Amniotic epithelial cell (primary cell): ENCODE measurements at regions not wholly inside any gene's neighbourhood (a gene's known extent, or its start where the extent isn't known, plus 50 kb on each side); places are given as distances from the start of the nearest gene placed in this dataset.

Source experiments
- DNase-seq: peaks from one replicate; pipeline ENCODE4 v3.0.0-alpha.2; 2010; ENCODE audit warnings: low read depth

DNA sequence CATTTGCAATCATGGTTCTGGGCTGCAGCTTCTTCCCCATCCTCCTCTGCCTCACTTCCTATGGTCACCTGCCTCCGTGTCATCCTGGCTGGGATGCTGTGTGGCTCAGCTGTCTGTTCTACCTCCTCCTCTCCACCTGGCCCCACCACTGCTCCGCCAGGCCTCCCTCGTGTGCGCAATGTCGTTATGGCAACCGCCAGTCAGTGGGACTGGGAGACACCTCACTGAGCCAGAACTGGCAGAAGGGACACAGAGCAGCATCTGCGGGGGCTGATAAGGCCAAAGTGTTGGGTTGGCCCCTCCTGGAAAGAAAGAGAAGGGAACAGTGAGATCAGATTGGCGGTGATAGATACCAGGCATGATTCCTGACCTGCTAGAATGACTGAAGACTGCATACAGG lies 527.5 kb downstream of the INHBA start:
- DNase-seq: no peak

DNA sequence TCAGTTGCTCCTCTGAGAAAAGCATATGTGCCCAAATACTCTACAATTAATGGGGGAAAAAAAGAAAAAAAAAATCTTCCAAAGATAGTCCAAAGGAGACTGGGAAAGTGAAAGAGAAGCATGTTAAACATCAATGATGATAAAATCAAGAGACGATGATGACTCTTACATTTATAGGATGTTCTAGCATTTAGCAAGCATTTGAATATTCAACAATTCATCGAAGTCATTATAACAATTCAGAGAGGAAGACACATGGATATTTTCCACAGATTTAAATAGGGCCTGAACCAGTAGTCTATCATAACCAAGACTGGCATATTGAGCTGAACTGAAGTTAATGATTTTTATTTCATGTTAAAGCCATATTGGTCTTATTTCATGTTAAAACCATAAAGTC lies 528.4 kb downstream of the INHBA start:
- DNase-seq: no peak

GRCh38 chr7:41170466-41170865 lies 532.4 kb downstream of the INHBA start:
- DNase-seq: no peak

GRCh38 chr7:41169317-41169716 lies 533.6 kb downstream of the INHBA start:
- DNase-seq: no peak

DNA sequence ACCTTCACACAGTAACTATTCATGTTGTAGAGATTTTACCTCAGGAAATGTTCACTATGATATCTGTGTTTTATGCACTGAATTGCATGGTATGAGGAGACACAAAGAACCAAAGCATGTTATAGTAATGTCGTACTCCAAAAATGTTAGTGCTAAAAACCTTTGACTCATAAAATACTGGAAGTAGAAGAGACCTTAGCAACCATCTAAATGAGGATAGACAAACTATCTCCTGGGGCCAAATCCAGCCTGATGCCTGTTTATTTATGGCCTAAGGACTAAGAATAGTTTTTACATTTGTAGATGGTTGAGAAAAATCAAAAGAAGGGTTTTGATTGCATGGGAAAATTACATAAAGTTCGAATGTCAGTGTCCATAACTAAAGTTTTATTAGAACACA lies 535.1 kb downstream of the INHBA start:
- no peak for DNase-seq

DNA sequence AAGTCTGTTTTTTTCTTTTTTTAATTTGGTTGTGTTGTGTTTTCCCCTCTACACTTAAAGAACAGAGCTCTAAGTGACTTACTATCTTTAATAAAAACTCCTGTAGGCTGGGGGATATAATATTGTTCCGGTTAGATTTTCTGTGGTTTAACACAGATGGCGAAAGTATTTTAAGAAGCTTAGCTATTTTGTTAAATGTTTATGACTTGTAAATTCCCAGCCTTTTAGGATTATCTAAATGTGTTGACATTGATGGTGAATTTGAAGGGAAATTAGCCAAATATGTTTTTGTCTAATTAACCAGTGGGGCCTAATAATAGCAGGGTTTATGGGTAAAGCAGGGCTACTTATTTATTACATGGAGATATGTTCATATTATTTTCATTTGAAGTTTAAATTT lies 538.5 kb downstream of the INHBA start:
- DNase-seq: peak; percentile 9

DNA sequence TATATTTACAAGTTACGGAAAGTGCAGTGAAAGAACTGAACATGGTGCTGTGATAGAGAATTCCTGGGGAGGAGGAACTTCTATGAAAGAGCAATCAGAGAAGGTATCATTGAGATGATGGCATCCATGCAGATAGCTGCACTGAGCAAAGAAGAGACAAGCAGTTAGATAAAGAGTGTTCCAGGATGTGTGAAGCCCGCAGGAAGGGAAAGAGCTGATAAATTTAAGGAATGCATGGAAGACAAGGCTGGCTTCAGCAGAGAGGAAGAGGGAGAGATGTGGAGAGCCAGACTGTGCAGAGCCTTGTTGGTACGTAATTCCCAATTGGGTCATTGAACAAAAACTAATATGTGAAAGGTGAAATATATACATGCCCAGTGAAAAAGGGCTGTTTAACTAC lies 538.9 kb downstream of the INHBA start:
- DNase-seq: no peak

- DNase-seq: peak; percentile 20
These were observed 540.3 kb downstream of the INHBA start for GRCh38 chr7:41162612-41163011.

- no peak for DNase-seq
These were observed 541.8 kb downstream of the INHBA start for GRCh38 chr7:41161041-41161587.

GRCh38 chr7:41156268-41156667 lies 546.6 kb downstream of the INHBA start:
- DNase-seq: peak; percentile 41

GRCh38 chr7:41153268-41153667 lies 549.6 kb downstream of the INHBA start:
- no peak for DNase-seq

GRCh38 chr7:41152179-41152678 lies 550.7 kb downstream of the INHBA start:
- DNase-seq: no peak

- no peak for DNase-seq
These were observed 553.3 kb downstream of the INHBA start for GRCh38 chr7:41149576-41149975.

- DNase-seq: peak; percentile 86
These were observed 554.4 kb downstream of the INHBA start for GRCh38 chr7:41148521-41148951.

GRCh38 chr7:41147606-41148485 lies 555.0 kb downstream of the INHBA start:
- no peak for DNase-seq

GRCh38 chr7:41146429-41146828 lies 556.5 kb downstream of the INHBA start:
- DNase-seq: no peak

- DNase-seq: no peak
These were observed 557.2 kb downstream of the INHBA start for GRCh38 chr7:41145656-41146055.

GRCh38 chr7:41142904-41143473 lies 559.9 kb downstream of the INHBA start:
- DNase-seq: no peak

DNA sequence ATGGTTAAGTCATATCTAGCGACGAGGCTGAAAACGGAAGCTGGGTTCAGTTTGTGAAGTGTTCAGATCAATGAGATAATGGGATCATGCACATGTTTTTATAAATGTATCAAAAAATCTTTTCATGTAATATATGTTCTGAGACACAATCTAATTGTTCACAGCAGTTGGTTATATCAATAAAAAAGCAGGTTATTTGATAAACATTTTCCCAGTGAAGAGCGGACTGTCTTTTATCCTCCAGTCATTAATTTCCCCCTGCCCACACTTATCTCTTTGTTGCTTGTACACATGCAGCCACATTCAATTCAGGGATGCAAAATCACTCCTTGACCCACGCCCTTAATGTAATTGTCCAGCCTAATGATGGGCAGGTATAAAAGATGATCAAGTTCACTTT lies 563.1 kb downstream of the INHBA start:
- no peak for DNase-seq

GRCh38 chr7:41136551-41136950 lies 566.3 kb downstream of the INHBA start:
- DNase-seq: no peak

DNA sequence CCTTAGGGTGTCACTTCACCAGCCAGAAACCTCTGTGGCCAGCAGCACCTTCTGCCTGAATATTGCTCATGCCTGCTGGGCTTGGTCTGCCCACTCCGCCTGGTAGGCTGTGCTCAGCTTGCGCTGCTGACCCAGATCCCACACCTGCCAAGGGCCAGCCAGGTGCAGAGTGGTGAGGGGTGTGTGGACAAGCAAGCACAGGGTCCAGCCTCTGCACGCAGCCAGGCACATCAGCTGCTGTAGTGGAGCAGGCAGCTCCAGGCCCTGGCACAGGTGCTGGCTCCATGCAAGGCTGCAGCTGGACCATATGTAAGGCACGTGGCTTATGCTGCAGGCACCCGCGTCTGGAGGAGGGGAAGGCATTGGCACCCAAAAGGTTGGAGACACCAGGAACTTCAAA lies 567.4 kb downstream of the INHBA start:
- no peak for DNase-seq

GRCh38 chr7:41134300-41135255 lies 568.3 kb downstream of the INHBA start:
- DNase-seq: peak; percentile 77
